ENCODE measurements at regions not wholly inside any gene's neighbourhood (a gene's known extent, or its start where the extent isn't known, plus 50 kb on each side); places are given as distances from the start of the nearest gene placed in this dataset.

DNA sequence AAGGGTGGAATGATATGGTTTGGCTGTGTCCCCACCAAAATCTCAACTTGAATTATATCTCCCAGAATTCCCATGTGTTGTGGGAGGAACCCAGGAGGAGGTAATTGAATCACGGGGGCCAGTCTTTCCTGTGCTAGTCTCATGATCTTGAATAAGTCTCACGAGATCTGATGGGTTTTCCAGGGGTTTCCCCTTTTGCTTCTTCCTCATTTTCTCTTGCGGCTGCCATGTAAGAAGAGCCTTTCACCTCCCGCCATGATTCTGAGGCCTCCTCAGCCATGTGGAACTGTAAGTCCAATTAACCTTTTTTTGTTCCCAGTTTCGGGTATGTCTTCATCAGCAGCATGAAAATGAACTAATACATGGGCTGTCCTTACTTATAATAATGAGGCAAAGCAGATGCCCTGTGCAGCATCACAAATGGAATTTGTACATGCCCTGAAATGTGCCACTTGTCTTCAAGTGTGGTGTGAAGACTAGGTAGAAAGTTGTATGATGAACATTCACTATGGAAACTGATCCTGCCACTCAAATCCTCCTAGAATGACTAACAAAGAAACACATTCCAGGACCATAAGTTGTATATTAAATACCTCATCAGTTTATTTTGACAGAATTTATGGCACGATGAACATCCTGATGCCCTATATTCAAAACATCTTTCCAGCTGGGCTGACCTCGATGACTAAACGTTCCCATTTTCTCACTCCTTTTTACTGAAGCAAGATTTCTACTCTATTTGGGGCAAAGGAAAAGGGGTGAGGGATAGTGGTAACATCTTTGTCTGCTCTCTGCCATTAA lies 122.8 kb upstream of the CTTNBP2 start:
- H3K56ac ChIP-seq (ENCODE audit: extremely low read depth, insufficient read depth, low read length) = no peak overlapping the region
- H3K9me1 ChIP-seq (ENCODE audit: insufficient read depth, low read length) = no peaks in the 10 kb centered on the region
- dilution Hi-C loops (cut with HindIII; ENCODE audit: low sequenced_read_pairs, unreplicated experiment) = no loop called here
- H3K27ac ChIP-seq (ENCODE audit: insufficient read depth, low read length) = no peak overlapping the region
- no peaks in the 10 kb centered on the region for H3K4me1 ChIP-seq (ENCODE audit: control insufficient read depth, insufficient read depth, low read length)
- no peak overlapping the region for H2AFZ ChIP-seq (replicated peaks; ENCODE audit: low read length, poor library complexity)
- no peak overlapping the region for H2BK20ac ChIP-seq (ENCODE audit: low read depth, low read length)
- no peak overlapping the region for H3K18ac ChIP-seq (ENCODE audit: low read depth, low read length)
- H4K91ac ChIP-seq (ENCODE audit: insufficient read depth, low read depth, low read length) = no peak overlapping the region
- no peak overlapping the region for H4K5ac ChIP-seq (ENCODE audit: low read depth, low read length)
- no peaks in the 10 kb centered on the region for H3K79me1 ChIP-seq (ENCODE audit: low read depth in 1 of 2, low read length in 2 of 2)
- H4K20me1 ChIP-seq (ENCODE audit: insufficient read depth, low read length) = no peaks in the 10 kb centered on the region
- CTCF ChIA-PET = interaction anchor here (0.6 kb wide), 1 partner anchor 484 kb away, joined by 3 read pairs; no protein-coding TSS in a partner anchor
- H3K9ac ChIP-seq (ENCODE audit: low read depth, low read length) = no peak overlapping the region
- H2AK5ac ChIP-seq (ENCODE audit: low read depth, low read length) = no peak overlapping the region
- no peak overlapping the region for H3K23ac ChIP-seq (ENCODE audit: low read depth, low read length)
- TF ChIP-seq MAFK (IDR thresholded peaks at IDR 0.05; ENCODE audit: low read depth, low read length) (no peak), BHLHE40 (IDR thresholded peaks at IDR 0.05; ENCODE audit: low read depth, low read length) (no peak), SMC3 (IDR thresholded peaks at IDR 0.05; ENCODE audit: low read depth, low read length) (no peak), RAD21 (IDR thresholded peaks at IDR 0.05; ENCODE audit: low read length) (no peak), MAZ (IDR thresholded peaks at IDR 0.05; ENCODE audit: borderline replicate concordance, low read depth, low read length) (no peak), RCOR1 (IDR thresholded peaks at IDR 0.05; ENCODE audit: insufficient replicate concordance, low read length) (no peak)
- TF ChIP-seq, protein P1, sequence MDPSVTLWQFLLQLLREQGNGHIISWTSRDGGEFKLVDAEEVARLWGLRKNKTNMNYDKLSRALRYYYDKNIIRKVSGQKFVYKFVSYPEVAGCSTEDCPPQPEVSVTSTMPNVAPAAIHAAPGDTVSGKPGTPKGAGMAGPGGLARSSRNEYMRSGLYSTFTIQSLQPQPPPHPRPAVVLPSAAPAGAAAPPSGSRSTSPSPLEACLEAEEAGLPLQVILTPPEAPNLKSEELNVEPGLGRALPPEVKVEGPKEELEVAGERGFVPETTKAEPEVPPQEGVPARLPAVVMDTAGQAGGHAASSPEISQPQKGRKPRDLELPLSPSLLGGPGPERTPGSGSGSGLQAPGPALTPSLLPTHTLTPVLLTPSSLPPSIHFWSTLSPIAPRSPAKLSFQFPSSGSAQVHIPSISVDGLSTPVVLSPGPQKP (IDR thresholded peaks at IDR 0.05; ENCODE audit: borderline replicate concordance, low read depth, low read length) = no peak
- TF ChIP-seq, protein P2, sequence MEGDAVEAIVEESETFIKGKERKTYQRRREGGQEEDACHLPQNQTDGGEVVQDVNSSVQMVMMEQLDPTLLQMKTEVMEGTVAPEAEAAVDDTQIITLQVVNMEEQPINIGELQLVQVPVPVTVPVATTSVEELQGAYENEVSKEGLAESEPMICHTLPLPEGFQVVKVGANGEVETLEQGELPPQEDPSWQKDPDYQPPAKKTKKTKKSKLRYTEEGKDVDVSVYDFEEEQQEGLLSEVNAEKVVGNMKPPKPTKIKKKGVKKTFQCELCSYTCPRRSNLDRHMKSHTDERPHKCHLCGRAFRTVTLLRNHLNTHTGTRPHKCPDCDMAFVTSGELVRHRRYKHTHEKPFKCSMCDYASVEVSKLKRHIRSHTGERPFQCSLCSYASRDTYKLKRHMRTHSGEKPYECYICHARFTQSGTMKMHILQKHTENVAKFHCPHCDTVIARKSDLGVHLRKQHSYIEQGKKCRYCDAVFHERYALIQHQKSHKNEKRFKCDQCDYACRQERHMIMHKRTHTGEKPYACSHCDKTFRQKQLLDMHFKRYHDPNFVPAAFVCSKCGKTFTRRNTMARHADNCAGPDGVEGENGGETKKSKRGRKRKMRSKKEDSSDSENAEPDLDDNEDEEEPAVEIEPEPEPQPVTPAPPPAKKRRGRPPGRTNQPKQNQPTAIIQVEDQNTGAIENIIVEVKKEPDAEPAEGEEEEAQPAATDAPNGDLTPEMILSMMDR (conservative IDR thresholded peaks at IDR 0.05; ENCODE audit: low read depth, low read length) = no peak
- no peak overlapping the region for H3K4me2 ChIP-seq (ENCODE audit: low read depth, low read length)
- H3K27me3 ChIP-seq (ENCODE audit: control insufficient read depth, insufficient read depth, low read length) = no peaks in the 10 kb centered on the region
- intact Hi-C loops (cut with micrococcal nuclease) = loop anchor here (10.0 kb wide), 1 partner anchor 241 kb away; no protein-coding TSS in a partner anchor
- WGBS, 2 experiments (ENCODE audit: extremely low coverage in 2 of 2, insufficient read length in 1 of 2) = no CpG with 5 or more reads among the region's 8 CpGs
- ATAC-seq (ENCODE audit: low read depth) (no peak), DNase-seq (peak; percentile 5)
- no peak overlapping the region for H3K4ac ChIP-seq (ENCODE audit: low read depth, low read length)
- H3K4me3 ChIP-seq (ENCODE audit: insufficient read depth, low read depth, low read length) = no peak overlapping the region
- H2AK9ac ChIP-seq (replicated peaks; ENCODE audit: low read depth, low read length, poor library complexity) = no peak overlapping the region
- H2BK120ac ChIP-seq (ENCODE audit: low read depth, low read length) = no peak overlapping the region
- no peak overlapping the region for H4K8ac ChIP-seq (ENCODE audit: low read depth in 2 of 2, low read length in 2 of 2)
- no peaks in the 10 kb centered on the region for H3K36me3 ChIP-seq (ENCODE audit: control insufficient read depth, insufficient read depth, low read length)
- in situ Hi-C loops (cut with MboI; ENCODE audit: low sequenced_read_pairs) = no loop called here
- BruUV-seq (replicated peaks) = no TSS peak
- no peaks in the 10 kb centered on the region for H3K9me3 ChIP-seq (ENCODE audit: control insufficient read depth, insufficient read depth, low read length)
- no peak overlapping the region for H3K14ac ChIP-seq (replicated peaks; ENCODE audit: low read depth, low read length)
- no peak overlapping the region for H2BK5ac ChIP-seq (ENCODE audit: low read depth, low read length, poor library complexity, severe bottlenecking)
- POLR2A ChIA-PET (ENCODE audit: unreplicated experiment) = no interaction called here
- H2BK15ac ChIP-seq (ENCODE audit: low read depth, low read length) = no peak overlapping the region

Measured in IMR-90 (cell line).